CD4-positive, alpha-beta memory T cell (primary cell): ENCODE measurements at regions not wholly inside any gene's neighbourhood (a gene's known extent, or its start where the extent isn't known, plus 50 kb on each side); places are given as distances from the start of the nearest gene placed in this dataset.

Experiments
- CTCF ChIA-PET: fragments of 350-600 bp; sonication (Branson Sonifier 250); formaldehyde crosslinking; loops from one replicate; lab custom pipeline; 2021; ENCODE audit warnings: inconsistent platforms; ENCODE audit not compliant: partially characterized antibody; lab: Charles Lee
- POLR2A ChIA-PET: fragments of 350-600 bp; sonication (Branson Sonifier 250); formaldehyde crosslinking; loops from one replicate; lab custom pipeline; 2021; ENCODE audit not compliant: partially characterized antibody; lab: Charles Lee
- DNase-seq, 5 donors: peaks; one replicate each; pipeline versions ENCODE4 v3.0.0 to v3.0.0-alpha.2; 2020 to 2022; ENCODE audit warnings: mixed read lengths in 1 of 5
- H3K27ac ChIP-seq: one replicate; pipeline ENCODE4 v1.7.0; 2013; ENCODE audit warnings: low read depth, low read length
- H3K27me3 ChIP-seq: 2 replicates; pipeline ENCODE4 v1.7.0; 2013; ENCODE audit warnings: mild to moderate bottlenecking, low read length, moderate library complexity; ENCODE audit not compliant: insufficient read depth
- H3K36me3 ChIP-seq: 2 replicates; pipeline ENCODE4 v1.7.0; 2013; ENCODE audit warnings: mild to moderate bottlenecking, low read length, moderate library complexity; ENCODE audit not compliant: insufficient read depth
- H3K4me1 ChIP-seq: 2 replicates; pipeline ENCODE4 v1.7.0; 2013; ENCODE audit warnings: mild to moderate bottlenecking, low read length, moderate library complexity; ENCODE audit not compliant: insufficient read depth
- H3K4me3 ChIP-seq, 2 donors: one replicate each; pipeline ENCODE4 v1.7.0; 2013; ENCODE audit warnings: low read length in 2 of 2, mild to moderate bottlenecking in 1 of 2
- H3K9me3 ChIP-seq, 2 donors: one replicate each; pipeline ENCODE4 v1.7.0; 2013; ENCODE audit warnings: low read length in 2 of 2, control low read depth in 1 of 2; ENCODE audit not compliant: control insufficient read depth in 1 of 2
- H3K27ac Mint-ChIP-seq, 7 donors: one replicate each; pipeline ENCODE4 v1.8.0; 2020 to 2021; ENCODE audit warnings: mixed read lengths in 7 of 7, mild to moderate bottlenecking in 6 of 7, inconsistent platforms in 3 of 7, moderate library complexity in 3 of 7
- H3K27me3 Mint-ChIP-seq, 2 donors: one replicate each; pipeline ENCODE4 v1.8.0; 2020 to 2021; ENCODE audit warnings: mixed read lengths in 2 of 2
- H3K36me3 Mint-ChIP-seq, 2 donors: one replicate each; pipeline ENCODE4 v1.8.0; 2020 to 2021; ENCODE audit warnings: mixed read lengths in 2 of 2, inconsistent platforms in 1 of 2, mild to moderate bottlenecking in 1 of 2
- H3K4me1 Mint-ChIP-seq, 4 donors: one replicate each; pipeline ENCODE4 v1.8.0; 2020 to 2021; ENCODE audit warnings: mixed read lengths in 4 of 4, mild to moderate bottlenecking in 1 of 4
- H3K4me3 Mint-ChIP-seq, 8 donors: one replicate each; pipeline ENCODE4 v1.8.0; 2020 to 2021; ENCODE audit warnings: mixed read lengths in 8 of 8, mild to moderate bottlenecking in 7 of 8, moderate library complexity in 6 of 8, inconsistent platforms in 3 of 8
- H3K9me3 Mint-ChIP-seq, 8 donors: one replicate each; pipeline ENCODE4 v1.8.0; 2020 to 2021; ENCODE audit warnings: mixed read lengths in 8 of 8, mild to moderate bottlenecking in 5 of 8, inconsistent platforms in 3 of 8, moderate library complexity in 1 of 8
- intact Hi-C: fragments of 100-400 bp; cut with micrococcal nuclease; formaldehyde crosslinking; loops from one replicate; pipeline ENCODE4 v1.15.1; 2023

DNA sequence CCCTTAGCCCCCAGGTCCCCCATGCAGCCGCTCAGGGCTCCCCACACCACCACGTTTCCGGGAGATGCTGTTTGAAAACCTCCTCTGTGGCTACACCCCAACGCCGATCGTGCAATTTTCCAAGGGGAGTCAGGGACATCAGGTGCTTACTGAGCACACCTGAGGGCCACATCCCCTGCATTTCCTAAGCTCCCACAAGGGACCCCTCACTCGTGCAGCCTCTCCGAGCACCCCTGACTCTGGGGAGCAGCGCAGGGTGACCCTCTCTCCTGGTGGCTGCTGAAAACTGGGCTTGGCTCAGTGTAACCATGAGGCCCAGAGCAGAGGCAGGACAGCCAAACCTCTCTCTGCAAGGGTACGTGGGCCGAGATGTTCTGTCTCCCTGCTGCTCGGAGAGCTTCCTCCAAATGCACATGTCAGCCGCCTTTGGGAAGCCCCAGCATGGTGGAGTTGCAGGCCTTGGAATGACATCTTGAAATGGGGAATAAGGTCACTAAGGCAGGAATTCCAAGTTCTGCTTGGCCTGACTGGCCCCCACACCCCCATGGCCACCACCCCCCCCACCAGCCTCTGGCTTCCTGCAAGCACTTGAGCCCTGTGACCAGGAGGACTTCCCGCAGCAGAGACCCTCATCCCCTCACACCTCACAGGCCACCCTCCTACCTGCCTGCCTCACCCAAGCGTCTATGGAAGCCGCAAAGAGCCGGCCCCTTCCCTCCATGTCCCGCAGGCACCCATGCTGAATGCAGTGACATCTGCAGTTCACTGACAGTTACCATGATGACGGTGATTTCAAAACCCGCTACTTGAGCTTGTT lies 257.4 kb downstream of the BRD1 start:
- CTCF ChIA-PET: no interaction called here
- Mint-ChIP-seq H3K27me3 (no peaks in the 10 kb centered on the region), H3K36me3 (no peaks in the 10 kb centered on the region), H3K27ac (no peak overlapping the region), H3K9me3 (no peaks in the 10 kb centered on the region), H3K4me1 (peaks cover 0 to 3% (median 0%) of the 10 kb centered on the region in 4 donors), H3K4me3 (no peak overlapping the region)
- Histone ChIP-seq H3K36me3 (no peaks in the 10 kb centered on the region), H3K4me3 (no peak overlapping the region), H3K4me1 (no peaks in the 10 kb centered on the region), H3K9me3 (no peaks in the 10 kb centered on the region), H3K27me3 (no peaks in the 10 kb centered on the region), H3K27ac (no peak overlapping the region)
- no peak for DNase-seq
- intact Hi-C loops: no loop called here
- POLR2A ChIA-PET: no interaction called here

DNA sequence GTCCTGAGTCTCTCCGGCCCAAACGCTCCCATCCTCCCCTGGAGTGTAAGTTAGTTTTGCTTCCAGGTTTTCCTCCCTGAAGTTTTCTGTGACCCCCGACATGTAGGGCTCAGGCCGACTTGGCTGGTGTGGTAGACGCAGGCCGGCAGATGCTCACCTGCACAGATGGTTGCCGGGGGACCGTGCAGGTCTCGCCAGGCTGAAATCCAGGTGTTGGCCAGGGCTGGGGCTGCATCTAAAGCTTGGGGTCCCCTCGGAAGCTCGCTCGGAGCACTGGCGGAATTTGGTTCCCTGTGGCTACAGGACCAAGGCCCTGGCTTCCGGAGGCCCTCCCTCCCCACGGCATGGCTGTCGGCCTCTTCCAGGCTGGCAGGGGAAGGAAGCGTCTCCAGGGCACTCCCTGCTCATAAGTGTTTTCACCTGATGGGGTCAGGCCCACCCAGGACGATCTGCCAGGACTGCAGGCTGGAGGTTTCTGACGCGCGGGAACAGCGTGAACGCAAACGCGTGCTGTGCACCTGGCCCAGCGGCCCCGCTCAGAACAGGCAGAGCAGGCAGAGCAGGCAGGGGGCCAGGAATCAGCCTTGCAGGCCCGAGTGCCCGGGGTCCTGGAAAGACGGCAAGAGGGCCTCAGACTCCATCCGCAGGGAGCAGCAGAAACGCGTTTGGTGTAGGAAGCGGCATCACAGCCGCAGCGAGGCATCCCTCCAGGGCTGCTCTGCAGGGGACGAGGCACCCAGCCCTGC lies 258.2 kb downstream of the BRD1 start:
- H3K4me3 ChIP-seq: no peak overlapping the region
- DNase-seq: no peak
- Mint-ChIP-seq H3K9me3 (no peaks in the 10 kb centered on the region), H3K36me3 (no peaks in the 10 kb centered on the region), H3K27me3 (no peaks in the 10 kb centered on the region), H3K4me3 (no peak overlapping the region), H3K27ac (no peak overlapping the region), H3K4me1 (peaks cover 0 to 3% (median 0%) of the 10 kb centered on the region in 4 donors)
- no peaks in the 10 kb centered on the region for H3K9me3 ChIP-seq
- POLR2A ChIA-PET: no interaction called here
- H3K4me1 ChIP-seq: no peaks in the 10 kb centered on the region
- intact Hi-C loops: no loop called here
- CTCF ChIA-PET: interaction anchor here (0.5 kb wide), 1 partner anchor 797 kb away, joined by 3 read pairs; no protein-coding TSS in a partner anchor
- H3K27me3 ChIP-seq: no peaks in the 10 kb centered on the region
- no peaks in the 10 kb centered on the region for H3K36me3 ChIP-seq
- H3K27ac ChIP-seq: no peak overlapping the region

DNA sequence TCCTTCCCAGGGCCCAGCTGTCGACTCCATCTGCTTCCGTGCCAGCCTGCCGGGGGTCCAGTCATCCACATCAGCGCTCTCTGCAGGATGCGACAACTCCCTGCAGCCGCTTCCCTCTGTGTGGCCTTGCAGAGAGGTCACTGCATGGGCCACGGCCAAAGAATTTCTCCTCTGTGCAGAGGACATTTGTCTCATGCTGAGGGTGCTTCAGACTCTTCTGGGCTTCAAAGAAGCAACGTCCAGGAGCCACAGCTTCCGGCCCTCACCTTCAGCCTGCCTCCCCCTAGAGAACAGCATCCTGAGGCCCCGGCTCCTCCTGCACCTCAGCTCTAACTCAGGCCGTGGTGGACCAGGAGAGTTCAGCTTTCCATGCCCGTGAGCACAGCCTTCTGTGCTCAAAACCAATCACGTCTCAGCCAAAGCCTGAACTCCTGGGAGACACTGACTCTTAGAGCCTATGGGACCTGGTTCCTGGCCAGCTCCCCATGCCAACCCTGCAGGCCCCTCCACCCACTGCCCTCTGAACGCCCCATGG lies 258.9 kb downstream of the BRD1 start:
- Mint-ChIP-seq H3K4me1 (no peaks in the 10 kb centered on the region), H3K27ac (no peak overlapping the region), H3K27me3 (no peaks in the 10 kb centered on the region), H3K36me3 (no peaks in the 10 kb centered on the region), H3K4me3 (no peak overlapping the region), H3K9me3 (no peaks in the 10 kb centered on the region)
- no peaks in the 10 kb centered on the region for H3K36me3 ChIP-seq
- H3K27ac ChIP-seq: no peak overlapping the region
- H3K27me3 ChIP-seq: no peaks in the 10 kb centered on the region
- ChIA-PET POLR2A (no interaction called here), CTCF (interaction anchor here (0.5 kb wide), 1 partner anchor 796 kb away, joined by 3 read pairs; no protein-coding TSS in a partner anchor)
- DNase-seq: no peak
- no peaks in the 10 kb centered on the region for H3K4me1 ChIP-seq
- H3K4me3 ChIP-seq: no peak overlapping the region
- intact Hi-C loops: no loop called here
- H3K9me3 ChIP-seq: no peaks in the 10 kb centered on the region

DNA sequence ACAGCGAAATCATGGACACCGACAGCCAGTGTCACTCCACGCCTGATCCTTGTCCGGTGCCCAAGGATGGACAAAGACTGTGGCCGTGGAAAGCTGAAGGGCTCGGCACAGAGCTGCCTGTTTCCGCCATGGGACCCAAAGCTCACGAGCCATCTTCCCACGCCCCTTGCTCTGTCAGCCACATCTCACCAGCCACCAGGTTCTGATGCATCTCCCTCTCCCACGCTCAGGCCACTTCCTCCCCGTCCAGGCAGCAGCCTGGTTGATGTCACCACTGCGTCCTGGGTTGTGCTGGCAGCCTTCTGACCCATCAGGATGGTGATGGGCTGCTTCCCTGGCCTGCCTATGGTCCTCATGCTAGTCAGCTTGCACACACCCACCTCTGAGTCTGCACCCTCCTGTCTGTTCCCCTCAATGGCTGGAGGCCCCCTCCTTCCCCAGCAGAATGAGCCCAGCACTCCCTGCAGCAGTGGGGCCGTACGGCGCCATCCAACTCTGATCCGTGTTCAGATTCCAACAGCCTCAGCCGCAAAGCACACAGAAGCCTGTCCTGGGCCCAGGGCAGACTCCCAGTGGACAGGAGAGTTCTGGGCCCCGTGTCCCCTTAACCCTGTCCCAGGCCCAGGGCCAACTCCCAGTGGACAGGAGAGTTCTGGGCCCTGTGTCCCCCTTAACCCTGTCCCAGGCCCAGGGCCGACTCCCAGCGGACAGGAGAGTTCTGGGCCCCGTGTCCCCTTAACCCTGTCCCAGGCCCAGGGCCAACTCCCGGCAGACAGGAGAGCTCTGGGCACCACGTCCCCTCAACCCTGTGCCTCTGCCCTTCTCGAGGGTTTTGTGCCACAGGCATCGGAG lies 259.5 kb downstream of the BRD1 start:
- H3K27me3 Mint-ChIP-seq: no peaks in the 10 kb centered on the region
- H3K27me3 ChIP-seq: no peaks in the 10 kb centered on the region
- H3K4me1 Mint-ChIP-seq: no peaks in the 10 kb centered on the region
- H3K27ac ChIP-seq: no peak overlapping the region
- intact Hi-C loops: no loop called here
- H3K4me3 ChIP-seq: no peak overlapping the region
- H3K27ac Mint-ChIP-seq: peak overlapping the region in 1 of 7 donors; percentile 62
- H3K4me1 ChIP-seq: no peaks in the 10 kb centered on the region
- POLR2A ChIA-PET: no interaction called here
- H3K36me3 Mint-ChIP-seq: no peaks in the 10 kb centered on the region
- CTCF ChIA-PET: no interaction called here
- DNase-seq: no peak
- no peaks in the 10 kb centered on the region for H3K9me3 Mint-ChIP-seq
- no peak overlapping the region for H3K4me3 Mint-ChIP-seq
- no peaks in the 10 kb centered on the region for H3K9me3 ChIP-seq
- H3K36me3 ChIP-seq: no peaks in the 10 kb centered on the region

DNA sequence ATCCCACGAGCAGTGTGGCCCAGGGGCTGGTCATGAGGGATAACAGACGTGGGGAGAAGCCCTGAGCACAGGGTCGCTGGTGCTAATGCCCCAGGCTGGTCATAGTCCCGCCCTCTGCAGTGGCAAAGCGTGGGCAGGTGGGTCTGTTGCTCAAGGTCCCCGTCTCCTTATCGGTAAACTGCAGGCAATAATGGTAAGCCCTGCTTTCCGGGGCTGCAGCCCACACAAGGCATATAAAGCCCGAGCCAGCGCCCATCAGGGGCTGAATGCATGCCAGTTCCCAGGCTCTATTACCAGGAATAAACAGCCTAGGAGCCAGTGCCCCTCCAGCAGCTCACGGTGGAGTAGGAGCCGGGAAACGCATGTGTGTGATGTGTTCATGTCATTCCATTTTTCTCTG lies 261.0 kb downstream of the BRD1 start:
- H3K36me3 Mint-ChIP-seq: no peaks in the 10 kb centered on the region
- intact Hi-C loops: no loop called here
- Histone ChIP-seq H3K9me3 (no peaks in the 10 kb centered on the region), H3K27ac (no peak overlapping the region), H3K4me3 (no peak overlapping the region), H3K27me3 (no peaks in the 10 kb centered on the region), H3K4me1 (no peaks in the 10 kb centered on the region), H3K36me3 (no peaks in the 10 kb centered on the region)
- ChIA-PET POLR2A (no interaction called here), CTCF (no interaction called here)
- H3K9me3 Mint-ChIP-seq: no peaks in the 10 kb centered on the region
- H3K4me3 Mint-ChIP-seq: no peak overlapping the region
- H3K4me1 Mint-ChIP-seq: no peaks in the 10 kb centered on the region
- no peaks in the 10 kb centered on the region for H3K27me3 Mint-ChIP-seq
- H3K27ac Mint-ChIP-seq: no peak overlapping the region
- DNase-seq: no peak

DNA sequence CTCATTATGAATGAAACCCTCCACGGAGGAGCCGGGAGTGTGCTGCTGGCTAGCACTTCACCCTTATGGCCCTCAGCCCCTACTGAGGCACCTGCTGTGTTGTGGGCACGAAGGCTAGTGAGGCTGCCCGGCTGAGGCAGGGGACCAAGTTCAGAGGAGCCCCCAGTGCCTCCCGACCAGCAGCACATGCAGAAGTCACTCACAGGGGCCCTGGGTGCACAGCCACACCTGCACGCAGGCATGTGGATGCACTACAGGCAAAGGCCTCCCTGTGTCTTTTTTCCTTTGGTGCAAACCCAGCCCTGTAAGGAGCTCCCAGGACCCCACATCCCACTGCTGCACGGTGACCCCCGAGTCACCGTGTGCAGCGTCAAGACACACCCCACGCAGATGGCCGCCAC lies 261.5 kb downstream of the BRD1 start:
- no peak for DNase-seq
- no peaks in the 10 kb centered on the region for H3K9me3 ChIP-seq
- Mint-ChIP-seq H3K4me3 (no peak overlapping the region), H3K9me3 (no peaks in the 10 kb centered on the region), H3K36me3 (peaks cover under 1 to 4% of the 10 kb centered on the region in 2 donors), H3K4me1 (no peaks in the 10 kb centered on the region), H3K27ac (no peak overlapping the region), H3K27me3 (no peaks in the 10 kb centered on the region)
- intact Hi-C loops: no loop called here
- H3K4me3 ChIP-seq: no peak overlapping the region
- CTCF ChIA-PET: no interaction called here
- H3K27ac ChIP-seq: no peak overlapping the region
- H3K4me1 ChIP-seq: no peaks in the 10 kb centered on the region
- POLR2A ChIA-PET: no interaction called here
- H3K27me3 ChIP-seq: no peaks in the 10 kb centered on the region
- H3K36me3 ChIP-seq: no peaks in the 10 kb centered on the region

DNA sequence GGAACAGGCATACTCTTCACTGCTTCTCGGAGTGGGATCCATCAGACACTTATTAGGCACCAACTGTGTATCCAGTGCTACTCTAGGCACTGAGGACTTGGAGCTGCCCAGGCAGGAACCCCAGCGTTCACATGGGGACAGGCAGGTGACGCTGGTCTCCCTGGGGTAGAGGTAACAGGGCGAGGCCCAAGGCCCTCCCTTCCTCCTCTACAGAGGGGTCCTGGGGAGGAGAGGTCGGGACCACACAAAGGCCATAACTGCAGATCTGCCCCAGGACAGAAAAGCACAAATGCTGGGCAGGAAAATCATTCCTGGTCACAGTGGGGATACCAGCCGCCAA lies 262.2 kb downstream of the BRD1 start:
- ChIA-PET POLR2A (no interaction called here), CTCF (no interaction called here)
- peaks cover 0 to under 1% (median 0%) of the 10 kb centered on the region in 8 donors for H3K9me3 Mint-ChIP-seq
- H3K27me3 ChIP-seq: no peaks in the 10 kb centered on the region
- intact Hi-C loops: no loop called here
- H3K27me3 Mint-ChIP-seq: no peaks in the 10 kb centered on the region
- H3K36me3 ChIP-seq: no peaks in the 10 kb centered on the region
- H3K4me3 ChIP-seq: no peak overlapping the region
- H3K27ac Mint-ChIP-seq: no peak overlapping the region
- no peaks in the 10 kb centered on the region for H3K4me1 Mint-ChIP-seq
- H3K27ac ChIP-seq: no peak overlapping the region
- peaks cover 3 to 7% of the 10 kb centered on the region in 2 donors for H3K36me3 Mint-ChIP-seq
- no peak overlapping the region for H3K4me3 Mint-ChIP-seq
- no peaks in the 10 kb centered on the region for H3K4me1 ChIP-seq
- H3K9me3 ChIP-seq: no peaks in the 10 kb centered on the region
- no peak for DNase-seq
